Activated naive CD8-positive, alpha-beta T cell treated with anti-CD3 and anti-CD28 coated beads for 36 hours (primary cell): ENCODE measurements at regions not wholly inside any gene's neighbourhood (a gene's known extent, or its start where the extent isn't known, plus 50 kb on each side); places are given as distances from the start of the nearest gene placed in this dataset.
"Not testable (repeated sequence)": the region's sequence is repeated elsewhere in the genome, so short reads cannot be mapped to it uniquely, and the experiment has no call there.

Source experiments
- DNase-seq: peaks from one replicate; pipeline ENCODE4 v3.0.0; 2021
- H3K27ac Mint-ChIP-seq: one replicate; pipeline ENCODE4 v1.8.0; 2022; ENCODE audit warnings: mild to moderate bottlenecking, moderate library complexity, mixed read lengths
- H3K27me3 Mint-ChIP-seq: one replicate; pipeline ENCODE4 v1.8.0; 2022; ENCODE audit warnings: mild to moderate bottlenecking, mixed read lengths
- H3K36me3 Mint-ChIP-seq: one replicate; pipeline ENCODE4 v1.8.0; 2021; ENCODE audit warnings: mild to moderate bottlenecking, mixed read lengths
- H3K4me1 Mint-ChIP-seq: one replicate; pipeline ENCODE4 v1.8.0; 2021; ENCODE audit warnings: mixed read lengths
- H3K4me3 Mint-ChIP-seq: one replicate; pipeline ENCODE4 v1.8.0; 2022; ENCODE audit warnings: mild to moderate bottlenecking, moderate library complexity, mixed read lengths
- H3K9me3 Mint-ChIP-seq: one replicate; pipeline ENCODE4 v1.8.0; 2022; ENCODE audit warnings: mixed read lengths

DNA sequence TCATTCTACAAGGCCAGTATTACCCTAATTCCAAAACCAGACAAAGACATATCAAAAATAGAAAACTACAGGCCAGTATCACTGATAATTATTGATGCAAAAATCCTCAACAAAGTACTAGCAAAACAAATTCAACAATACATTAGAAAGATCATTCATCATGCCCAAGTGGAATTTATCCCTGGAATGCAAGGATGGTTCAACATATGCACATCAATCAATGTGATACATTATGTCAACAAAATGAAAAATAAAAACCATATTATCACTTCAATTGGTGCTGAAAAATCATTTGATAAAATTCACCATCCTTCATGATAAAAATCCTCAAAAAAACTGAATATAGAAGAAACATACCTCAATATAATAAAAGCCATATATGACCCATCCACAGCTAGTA is 115.2 kb upstream of the SLC27A6 start:
- Mint-ChIP-seq H3K27me3 (no peaks in the 10 kb centered on the region), H3K4me1 (no peaks in the 10 kb centered on the region), H3K4me3 (no peak overlapping the region), H3K27ac (no peak overlapping the region), H3K36me3 (no peaks in the 10 kb centered on the region), H3K9me3 (peaks cover 28% of the 10 kb centered on the region)
- no peak for DNase-seq

DNA sequence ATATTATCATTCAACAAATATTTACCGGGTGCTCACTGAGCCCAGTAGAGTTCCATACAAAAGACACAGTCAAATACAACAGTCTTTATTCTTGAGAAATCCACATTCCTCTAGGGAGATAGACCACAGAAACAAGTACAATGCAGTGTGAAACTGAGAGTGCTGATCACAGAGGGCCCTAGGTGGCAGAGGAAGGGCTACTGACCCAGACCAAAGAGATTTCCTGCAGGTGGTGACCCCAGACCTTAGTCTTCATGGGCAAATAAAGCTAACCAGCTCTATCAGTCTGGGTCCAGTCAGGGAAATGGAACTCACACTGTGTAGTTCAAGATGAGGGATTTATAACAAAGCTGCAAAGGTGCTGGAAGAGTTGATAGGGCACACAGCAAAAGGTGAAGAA is 110.4 kb upstream of the SLC27A6 start:
- no peak overlapping the region for H3K27ac Mint-ChIP-seq
- H3K36me3 Mint-ChIP-seq: no peaks in the 10 kb centered on the region
- no peak overlapping the region for H3K4me3 Mint-ChIP-seq
- DNase-seq: no peak
- no peaks in the 10 kb centered on the region for H3K4me1 Mint-ChIP-seq
- H3K27me3 Mint-ChIP-seq: no peaks in the 10 kb centered on the region
- peaks cover 20% of the 10 kb centered on the region for H3K9me3 Mint-ChIP-seq

GRCh38 chr5:128857076-128857677 is 108.1 kb upstream of the SLC27A6 start:
- DNase-seq: no peak
- no peaks in the 10 kb centered on the region for H3K27me3 Mint-ChIP-seq
- no peak overlapping the region for H3K4me3 Mint-ChIP-seq
- H3K4me1 Mint-ChIP-seq: no peaks in the 10 kb centered on the region
- H3K27ac Mint-ChIP-seq: no peak overlapping the region
- H3K36me3 Mint-ChIP-seq: no peaks in the 10 kb centered on the region
- H3K9me3 Mint-ChIP-seq: peaks cover 9% of the 10 kb centered on the region

DNA sequence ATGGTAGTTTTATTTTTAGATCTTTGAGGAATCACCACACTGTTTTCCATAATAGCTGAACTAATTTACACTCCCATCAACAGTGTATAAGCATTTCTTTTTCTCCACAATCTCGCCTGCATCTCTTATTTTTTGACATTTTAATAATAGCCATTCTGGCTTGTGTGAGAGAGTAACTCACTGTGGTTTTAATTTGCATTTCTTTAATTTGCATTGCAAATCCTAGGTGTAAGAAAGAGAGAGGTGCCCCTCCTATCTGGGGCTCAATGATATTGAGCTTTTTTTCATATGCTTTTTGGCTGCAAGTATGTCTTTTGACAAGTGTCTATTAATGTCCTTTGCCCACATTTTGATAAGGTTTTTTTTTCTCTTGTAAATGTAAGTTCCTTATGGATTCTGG is 106.3 kb upstream of the SLC27A6 start:
- Mint-ChIP-seq H3K9me3 (peaks cover 9% of the 10 kb centered on the region), H3K4me3 (no peak overlapping the region), H3K27ac (no peak overlapping the region), H3K36me3 (no peaks in the 10 kb centered on the region), H3K4me1 (no peaks in the 10 kb centered on the region), H3K27me3 (no peaks in the 10 kb centered on the region)
- no peak for DNase-seq

DNA sequence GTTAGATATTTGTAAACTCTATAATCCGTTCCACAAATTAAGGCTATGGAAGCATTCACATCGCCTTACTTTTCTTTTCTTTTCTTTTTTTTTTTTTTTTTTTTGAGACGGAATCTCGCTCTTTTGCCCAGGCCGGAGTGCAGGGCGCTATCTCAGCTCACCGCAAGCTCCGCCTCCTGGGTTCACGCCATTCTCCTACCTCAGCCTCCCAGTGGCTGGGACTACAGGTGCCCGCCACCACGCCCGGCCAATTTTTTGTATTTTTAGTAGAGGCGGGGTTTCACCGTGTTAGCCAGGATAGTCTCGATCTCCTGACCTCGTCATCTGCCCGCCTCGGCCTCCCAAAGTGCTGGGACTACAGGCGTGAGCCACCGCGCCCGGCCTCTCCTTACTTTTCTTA is 104.1 kb upstream of the SLC27A6 start:
- not testable (repeated sequence) for H3K36me3 Mint-ChIP-seq, H3K4me3 Mint-ChIP-seq, H3K4me1 Mint-ChIP-seq

DNA sequence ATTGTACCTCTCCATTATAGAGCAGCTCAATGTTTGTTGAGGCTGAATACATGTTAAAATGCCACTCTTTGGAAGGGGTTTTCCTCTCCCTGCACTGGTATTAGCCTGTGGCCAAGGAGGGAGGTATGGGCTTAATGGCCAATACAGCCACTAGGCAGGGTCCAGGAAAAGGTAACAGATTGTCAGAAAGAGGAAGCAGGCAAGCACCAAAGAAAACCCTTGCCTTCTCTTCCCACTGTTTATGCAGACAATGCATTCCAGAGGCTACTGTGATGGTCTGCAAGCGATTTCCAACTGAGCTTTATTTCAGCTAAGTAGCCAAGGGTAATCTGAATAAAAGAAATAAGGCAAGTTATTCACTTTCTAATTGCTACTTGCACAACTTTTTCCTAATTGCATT is 95.3 kb upstream of the SLC27A6 start:
- Mint-ChIP-seq H3K4me1 (no peaks in the 10 kb centered on the region), H3K4me3 (no peak overlapping the region), H3K36me3 (no peaks in the 10 kb centered on the region), H3K9me3 (peaks cover 3% of the 10 kb centered on the region), H3K27ac (no peak overlapping the region), H3K27me3 (no peaks in the 10 kb centered on the region)
- DNase-seq: no peak

More for the DNA sequence above, 104.1 kb upstream of the SLC27A6 start:
- not testable (repeated sequence) for H3K27ac Mint-ChIP-seq, H3K27me3 Mint-ChIP-seq, DNase-seq, H3K9me3 Mint-ChIP-seq

GRCh38 chr5:128870373-128870772 is 94.9 kb upstream of the SLC27A6 start:
- Mint-ChIP-seq H3K9me3 (peaks cover 3% of the 10 kb centered on the region), H3K36me3 (no peaks in the 10 kb centered on the region), H3K4me3 (no peak overlapping the region), H3K27ac (no peak overlapping the region), H3K27me3 (no peaks in the 10 kb centered on the region), H3K4me1 (no peaks in the 10 kb centered on the region)
- no peak for DNase-seq

DNA sequence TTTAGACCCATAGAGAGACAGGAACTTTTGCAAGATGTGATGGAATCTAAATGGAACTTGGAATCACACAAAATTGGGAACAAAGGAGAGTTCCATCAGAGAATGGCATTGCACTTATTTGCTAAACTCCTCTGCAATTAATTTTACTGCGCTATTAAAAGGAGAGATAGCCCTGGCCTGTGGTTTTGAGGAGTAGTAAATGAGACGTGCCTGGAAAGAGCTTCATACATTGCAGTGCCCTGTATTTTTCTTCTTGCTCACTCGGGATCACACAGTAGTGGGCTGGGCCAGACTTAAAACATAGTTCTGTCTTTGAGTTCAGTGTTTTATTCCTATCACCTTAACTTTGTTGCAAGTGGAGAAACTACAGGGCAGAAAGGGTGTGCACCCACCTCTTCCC is 94.4 kb upstream of the SLC27A6 start:
- Mint-ChIP-seq H3K9me3 (peaks cover 3% of the 10 kb centered on the region), H3K27me3 (no peaks in the 10 kb centered on the region), H3K4me3 (no peak overlapping the region), H3K4me1 (no peaks in the 10 kb centered on the region), H3K36me3 (no peaks in the 10 kb centered on the region), H3K27ac (no peak overlapping the region)
- DNase-seq: no peak

DNA sequence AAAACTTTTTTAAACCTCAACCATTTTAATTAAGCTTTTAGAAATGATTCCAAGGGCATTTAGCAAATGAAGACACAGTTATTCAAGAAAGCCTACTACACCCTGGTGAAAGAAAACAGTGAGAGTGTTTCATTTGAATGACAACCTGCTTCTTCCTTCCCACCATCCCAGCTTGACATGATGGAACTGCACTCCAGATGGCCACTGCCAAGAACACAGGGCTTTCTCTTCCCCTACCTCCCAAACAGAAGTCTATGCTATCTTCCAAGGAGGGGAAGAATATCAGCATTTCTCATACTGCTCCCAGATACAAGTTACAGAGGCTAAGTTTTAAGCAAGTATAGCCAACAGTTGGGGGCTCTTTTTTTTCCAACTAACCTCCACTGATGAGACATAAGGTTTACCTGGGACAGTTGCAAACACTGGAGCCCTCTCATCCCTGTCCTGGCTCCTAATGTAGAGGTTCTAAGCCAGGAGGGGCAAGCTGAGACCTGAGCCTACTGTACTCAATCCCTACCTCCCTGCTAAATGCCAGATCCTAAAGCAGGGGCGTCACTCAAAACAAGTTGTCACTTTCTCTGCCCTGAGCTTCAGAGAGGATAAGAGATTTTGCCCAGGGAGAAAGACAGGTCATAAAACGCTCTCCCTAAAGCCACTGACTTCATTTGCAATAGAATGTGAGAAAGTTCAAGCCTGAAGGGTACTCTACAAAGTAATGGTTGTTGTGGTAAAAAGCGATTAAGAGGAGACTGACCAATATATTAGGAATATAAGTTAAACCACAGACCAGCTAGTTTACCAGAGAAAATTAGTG is 88.5 kb upstream of the SLC27A6 start:
- Mint-ChIP-seq H3K4me3 (no peak overlapping the region), H3K36me3 (no peaks in the 10 kb centered on the region), H3K4me1 (no peaks in the 10 kb centered on the region), H3K27ac (no peak overlapping the region), H3K27me3 (no peaks in the 10 kb centered on the region), H3K9me3 (no peaks in the 10 kb centered on the region)
- DNase-seq: no peak

DNA sequence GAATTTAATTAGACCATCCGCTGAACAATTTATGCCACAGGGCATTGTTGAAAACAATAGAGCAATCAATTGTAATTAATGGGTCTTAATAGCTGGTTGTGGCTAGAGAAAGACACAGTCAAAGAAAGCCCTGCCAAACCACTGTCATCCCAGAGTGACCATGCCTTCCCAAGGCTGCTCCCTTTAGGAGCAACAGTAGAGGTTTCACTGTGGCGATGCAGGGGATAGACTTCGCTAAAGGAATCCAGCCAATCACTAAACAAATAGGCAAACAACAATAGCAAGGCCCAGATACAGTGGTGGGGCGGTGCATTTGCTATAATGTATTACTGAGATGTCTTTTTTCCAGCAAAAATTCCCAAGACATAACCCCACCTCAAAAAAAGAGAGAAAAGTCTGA is 87.8 kb upstream of the SLC27A6 start:
- Mint-ChIP-seq H3K27ac (no peak overlapping the region), H3K27me3 (no peaks in the 10 kb centered on the region), H3K36me3 (no peaks in the 10 kb centered on the region), H3K4me1 (no peaks in the 10 kb centered on the region), H3K9me3 (no peaks in the 10 kb centered on the region), H3K4me3 (no peak overlapping the region)
- DNase-seq: no peak

DNA sequence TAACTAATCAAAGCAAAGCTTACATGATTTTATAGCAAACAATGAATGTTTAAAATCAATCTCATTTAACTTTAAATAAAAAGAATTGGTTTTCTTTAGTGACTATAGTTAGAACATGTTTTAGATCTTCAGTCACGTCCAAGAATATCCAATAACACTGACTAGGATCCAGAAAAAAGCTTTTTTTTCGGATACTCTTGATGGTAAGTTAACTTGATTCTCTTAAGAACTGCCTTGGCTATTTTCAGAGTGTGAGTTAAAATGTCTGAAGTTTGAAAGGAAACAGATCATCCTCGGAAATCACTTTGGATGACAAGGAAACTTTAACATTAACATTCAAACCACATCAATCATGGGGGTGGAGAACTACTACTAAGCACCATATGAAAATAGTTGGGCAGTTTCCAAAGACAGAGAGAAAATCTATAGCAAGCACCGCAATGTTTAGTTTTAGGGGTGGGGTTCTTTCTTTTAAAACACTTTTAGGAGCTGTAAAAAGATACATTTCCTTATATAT is 83.7 kb upstream of the SLC27A6 start:
- Mint-ChIP-seq H3K4me3 (no peak overlapping the region), H3K36me3 (no peaks in the 10 kb centered on the region), H3K4me1 (no peaks in the 10 kb centered on the region), H3K27me3 (no peaks in the 10 kb centered on the region), H3K9me3 (no peaks in the 10 kb centered on the region), H3K27ac (no peak overlapping the region)
- no peak for DNase-seq

GRCh38 chr5:128885649-128886255 is 79.5 kb upstream of the SLC27A6 start:
- no peaks in the 10 kb centered on the region for H3K4me1 Mint-ChIP-seq
- no peak for DNase-seq
- H3K9me3 Mint-ChIP-seq: no peaks in the 10 kb centered on the region
- no peaks in the 10 kb centered on the region for H3K27me3 Mint-ChIP-seq
- no peak overlapping the region for H3K4me3 Mint-ChIP-seq
- H3K27ac Mint-ChIP-seq: no peak overlapping the region
- no peaks in the 10 kb centered on the region for H3K36me3 Mint-ChIP-seq

DNA sequence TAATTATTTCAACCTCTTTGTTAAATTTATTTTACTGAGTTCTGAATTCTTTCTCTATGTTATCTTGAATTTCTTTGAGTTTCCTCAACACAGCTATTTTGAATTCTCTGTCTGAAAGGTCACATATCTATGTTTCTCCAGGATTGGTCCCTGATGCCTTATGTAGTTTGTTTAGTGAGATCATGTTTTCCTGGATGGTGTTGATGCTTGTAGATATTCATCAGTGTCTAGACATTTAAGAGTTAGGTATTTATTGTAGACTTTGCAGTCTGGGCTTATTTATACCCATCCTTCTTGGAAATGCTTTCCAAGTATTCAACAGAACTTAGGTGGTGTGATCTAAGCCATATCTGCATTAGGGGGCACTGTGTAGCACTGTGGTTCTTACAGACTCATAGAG is 70.2 kb upstream of the SLC27A6 start:
- no peaks in the 10 kb centered on the region for H3K36me3 Mint-ChIP-seq
- H3K27me3 Mint-ChIP-seq: peaks cover 3% of the 10 kb centered on the region
- H3K4me3 Mint-ChIP-seq: no peak overlapping the region
- DNase-seq: no peak
- H3K4me1 Mint-ChIP-seq: no peaks in the 10 kb centered on the region
- H3K27ac Mint-ChIP-seq: no peak overlapping the region
- H3K9me3 Mint-ChIP-seq: peaks cover 2% of the 10 kb centered on the region

GRCh38 chr5:128896675-128897074 is 68.6 kb upstream of the SLC27A6 start:
- no peaks in the 10 kb centered on the region for H3K4me1 Mint-ChIP-seq
- H3K27me3 Mint-ChIP-seq: peaks cover 3% of the 10 kb centered on the region
- DNase-seq: no peak
- H3K9me3 Mint-ChIP-seq: peaks cover 2% of the 10 kb centered on the region
- no peaks in the 10 kb centered on the region for H3K36me3 Mint-ChIP-seq
- no peak overlapping the region for H3K4me3 Mint-ChIP-seq
- no peak overlapping the region for H3K27ac Mint-ChIP-seq

- no peak overlapping the region for H3K27ac Mint-ChIP-seq
- H3K4me3 Mint-ChIP-seq: no peak overlapping the region
- H3K4me1 Mint-ChIP-seq: no peaks in the 10 kb centered on the region
- H3K27me3 Mint-ChIP-seq: peaks cover 4% of the 10 kb centered on the region
- no peak for DNase-seq
- no peaks in the 10 kb centered on the region for H3K36me3 Mint-ChIP-seq
- H3K9me3 Mint-ChIP-seq: no peaks in the 10 kb centered on the region
Measured at GRCh38 chr5:128903550-128903949, 61.7 kb upstream of the SLC27A6 start.
